Glutamatergic neuron (in vitro differentiated cells): ENCODE measurements at regions not wholly inside any gene's neighbourhood (a gene's known extent, or its start where the extent isn't known, plus 50 kb on each side); places are given as distances from the start of the nearest gene placed in this dataset.

Experiments
- DNase-seq: peaks from one replicate; pipeline ENCODE4 v3.0.0; 2022
- H3K27ac Mint-ChIP-seq: one replicate; pipeline ENCODE4 v1.8.0; 2020; ENCODE audit warnings: mild to moderate bottlenecking, mixed read lengths, inconsistent platforms; ENCODE audit not compliant: unreplicated experiment
- H3K27me3 Mint-ChIP-seq: one replicate; pipeline ENCODE4 v1.8.0; 2020; ENCODE audit warnings: mild to moderate bottlenecking, moderate library complexity, mixed read lengths, inconsistent platforms; ENCODE audit not compliant: unreplicated experiment
- H3K36me3 Mint-ChIP-seq: one replicate; pipeline ENCODE4 v1.8.0; 2020; ENCODE audit warnings: mild to moderate bottlenecking, mixed read lengths, inconsistent platforms; ENCODE audit not compliant: unreplicated experiment
- H3K4me1 Mint-ChIP-seq: one replicate; pipeline ENCODE4 v1.8.0; 2020; ENCODE audit warnings: mild to moderate bottlenecking, low read depth, mixed read lengths, inconsistent platforms; ENCODE audit not compliant: unreplicated experiment
- H3K4me3 Mint-ChIP-seq: one replicate; pipeline ENCODE4 v1.8.0; 2020; ENCODE audit warnings: mild to moderate bottlenecking, mixed read lengths, inconsistent platforms; ENCODE audit not compliant: unreplicated experiment
- H3K9me3 Mint-ChIP-seq: one replicate; pipeline ENCODE4 v1.8.0; 2020; ENCODE audit warnings: mild to moderate bottlenecking, moderate library complexity, mixed read lengths, inconsistent platforms; ENCODE audit not compliant: unreplicated experiment
- TF ChIP-seq, protein P1 (sequence below): fragments of 200-600 bp; sonication (generic); IDR thresholded peaks from one replicate; pipeline ENCODE4 v1.5.0; 2021; ENCODE audit not compliant: partially characterized antibody, unreplicated experiment

DNA sequence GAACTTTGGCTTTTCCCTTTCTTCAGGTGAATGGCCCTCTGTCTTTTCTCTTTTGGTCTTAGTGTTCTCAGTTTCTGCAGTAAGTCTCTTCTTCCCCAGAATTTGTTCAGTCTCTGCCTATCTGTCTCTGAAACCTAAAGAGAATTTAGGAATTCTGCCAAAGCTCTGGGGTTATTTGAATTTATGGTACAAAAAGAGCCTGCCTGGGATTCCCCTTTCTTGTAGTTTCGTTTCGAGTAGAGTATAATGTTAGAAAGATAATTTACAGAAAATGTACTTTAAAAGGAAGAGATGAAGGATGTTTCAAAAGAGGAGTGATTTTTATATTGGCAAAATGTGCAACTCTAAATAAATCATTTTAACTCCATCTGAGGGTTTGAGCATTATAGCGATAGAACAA is 247.4 kb upstream of the SATB1 start:
- no peak for DNase-seq
- H3K9me3 Mint-ChIP-seq: no peaks in the 10 kb centered on the region
- no peak overlapping the region for H3K4me3 Mint-ChIP-seq
- H3K27ac Mint-ChIP-seq: no peak overlapping the region
- TF ChIP-seq, protein P1, sequence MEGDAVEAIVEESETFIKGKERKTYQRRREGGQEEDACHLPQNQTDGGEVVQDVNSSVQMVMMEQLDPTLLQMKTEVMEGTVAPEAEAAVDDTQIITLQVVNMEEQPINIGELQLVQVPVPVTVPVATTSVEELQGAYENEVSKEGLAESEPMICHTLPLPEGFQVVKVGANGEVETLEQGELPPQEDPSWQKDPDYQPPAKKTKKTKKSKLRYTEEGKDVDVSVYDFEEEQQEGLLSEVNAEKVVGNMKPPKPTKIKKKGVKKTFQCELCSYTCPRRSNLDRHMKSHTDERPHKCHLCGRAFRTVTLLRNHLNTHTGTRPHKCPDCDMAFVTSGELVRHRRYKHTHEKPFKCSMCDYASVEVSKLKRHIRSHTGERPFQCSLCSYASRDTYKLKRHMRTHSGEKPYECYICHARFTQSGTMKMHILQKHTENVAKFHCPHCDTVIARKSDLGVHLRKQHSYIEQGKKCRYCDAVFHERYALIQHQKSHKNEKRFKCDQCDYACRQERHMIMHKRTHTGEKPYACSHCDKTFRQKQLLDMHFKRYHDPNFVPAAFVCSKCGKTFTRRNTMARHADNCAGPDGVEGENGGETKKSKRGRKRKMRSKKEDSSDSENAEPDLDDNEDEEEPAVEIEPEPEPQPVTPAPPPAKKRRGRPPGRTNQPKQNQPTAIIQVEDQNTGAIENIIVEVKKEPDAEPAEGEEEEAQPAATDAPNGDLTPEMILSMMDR: no peak
- H3K36me3 Mint-ChIP-seq: no peaks in the 10 kb centered on the region
- H3K27me3 Mint-ChIP-seq: no peaks in the 10 kb centered on the region
- no peaks in the 10 kb centered on the region for H3K4me1 Mint-ChIP-seq

GRCh38 chr3:18670759-18671158 is 245.6 kb upstream of the SATB1 start:
- no peaks in the 10 kb centered on the region for H3K9me3 Mint-ChIP-seq
- TF ChIP-seq, protein P1: no peak
- no peaks in the 10 kb centered on the region for H3K27me3 Mint-ChIP-seq
- H3K4me1 Mint-ChIP-seq: no peaks in the 10 kb centered on the region
- DNase-seq: no peak
- no peak overlapping the region for H3K4me3 Mint-ChIP-seq
- H3K27ac Mint-ChIP-seq: no peak overlapping the region
- H3K36me3 Mint-ChIP-seq: no peaks in the 10 kb centered on the region

DNA sequence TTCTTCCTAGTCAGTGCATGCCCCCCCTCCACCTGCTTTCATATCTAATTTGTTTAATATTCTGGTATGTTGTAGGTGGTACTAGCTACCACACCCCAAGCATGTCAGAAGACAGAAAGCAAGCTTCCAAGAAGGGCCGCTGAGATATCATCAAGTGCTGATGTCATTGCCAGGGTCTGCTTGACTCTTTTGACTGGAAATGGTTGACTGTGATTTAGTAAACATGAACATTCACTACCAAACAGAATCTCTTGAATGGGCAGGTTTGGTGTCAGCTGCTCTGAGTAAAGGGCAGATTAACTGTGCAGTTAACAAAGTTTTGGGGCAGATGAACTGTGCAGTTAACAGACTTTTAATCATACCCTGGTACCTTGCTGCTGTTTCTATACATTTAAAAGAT is 244.2 kb upstream of the SATB1 start:
- H3K27ac Mint-ChIP-seq: no peak overlapping the region
- TF ChIP-seq, protein P1: no peak
- no peaks in the 10 kb centered on the region for H3K36me3 Mint-ChIP-seq
- no peak for DNase-seq
- H3K27me3 Mint-ChIP-seq: no peaks in the 10 kb centered on the region
- H3K4me1 Mint-ChIP-seq: no peaks in the 10 kb centered on the region
- H3K9me3 Mint-ChIP-seq: no peaks in the 10 kb centered on the region
- no peak overlapping the region for H3K4me3 Mint-ChIP-seq

GRCh38 chr3:18667552-18667951 is 242.4 kb upstream of the SATB1 start:
- no peaks in the 10 kb centered on the region for H3K27me3 Mint-ChIP-seq
- no peaks in the 10 kb centered on the region for H3K36me3 Mint-ChIP-seq
- H3K4me3 Mint-ChIP-seq: no peak overlapping the region
- no peaks in the 10 kb centered on the region for H3K9me3 Mint-ChIP-seq
- TF ChIP-seq, protein P1: no peak
- no peak for DNase-seq
- H3K27ac Mint-ChIP-seq: no peak overlapping the region
- H3K4me1 Mint-ChIP-seq: no peaks in the 10 kb centered on the region

GRCh38 chr3:18666655-18667054 is 241.5 kb upstream of the SATB1 start:
- no peaks in the 10 kb centered on the region for H3K9me3 Mint-ChIP-seq
- H3K36me3 Mint-ChIP-seq: no peaks in the 10 kb centered on the region
- no peak overlapping the region for H3K27ac Mint-ChIP-seq
- no peak overlapping the region for H3K4me3 Mint-ChIP-seq
- H3K27me3 Mint-ChIP-seq: no peaks in the 10 kb centered on the region
- TF ChIP-seq, protein P1: no peak
- no peak for DNase-seq
- H3K4me1 Mint-ChIP-seq: no peaks in the 10 kb centered on the region
